BLaER1 treated with 17β-estradiol and CSF1 and Interleukin-3, amounts not matched to agents 10 nM and 100 nM (cell line): ENCODE measurements at regions not wholly inside any gene's neighbourhood (a gene's known extent, or its start where the extent isn't known, plus 50 kb on each side); places are given as distances from the start of the nearest gene placed in this dataset.

Source experiments
- H3K27ac ChIP-seq, 11 experiments: shearing (Covaris generic); formaldehyde crosslinking; 2 replicates each; pipeline ENCODE4 v1.8.1; 2022
- H3K27me3 ChIP-seq, 11 experiments: shearing (Covaris generic); formaldehyde crosslinking; 2 replicates each; pipeline ENCODE4 v1.8.1; 2022
- H3K36me3 ChIP-seq, 11 experiments: shearing (Covaris generic); formaldehyde crosslinking; 2 replicates each; pipeline ENCODE4 v1.8.1; 2022
- H3K4me1 ChIP-seq, 10 experiments: shearing (Covaris generic); formaldehyde crosslinking; 2 replicates each; pipeline ENCODE4 v1.8.1; 2022
- H3K4me2 ChIP-seq, 11 experiments: shearing (Covaris generic); formaldehyde crosslinking; 2 replicates each; pipeline ENCODE4 v1.8.1; 2022
- H3K4me3 ChIP-seq, 10 experiments: shearing (Covaris generic); formaldehyde crosslinking; 2 replicates each; pipeline ENCODE4 v1.8.1; 2022
- H3K9ac ChIP-seq, 11 experiments: shearing (Covaris generic); formaldehyde crosslinking; 2 replicates each; pipeline ENCODE4 v1.8.1; 2022
- H3K9me3 ChIP-seq, 11 experiments: shearing (Covaris generic); formaldehyde crosslinking; replicated peaks in 1 of 11; 2 replicates each; pipeline ENCODE4 v1.8.1; 2022
- H4K20me1 ChIP-seq, 11 experiments: shearing (Covaris generic); formaldehyde crosslinking; 2 replicates each; pipeline ENCODE4 v1.8.1; 2022
- Cebpa-rat ChIP-seq, 11 experiments: shearing (Covaris generic); IDR thresholded peaks; 2 replicates each; pipeline ENCODE4 v1.8.1; 2022

- no peak overlapping the region for H3K4me2 ChIP-seq
- H3K4me1 ChIP-seq = peaks cover 0 to 8% (median 0%) of the 10 kb centered on the region in 10 experiments; a peak in 3 of 20 replicates
- TF ChIP-seq Cebpa-rat (IDR thresholded peaks at IDR 0.05) = no peak
Observed at GRCh38 chr2:224271617-224272236, 130.2 kb downstream of the FAM124B start.

GRCh38 chr2:224268441-224268840, 133.5 kb downstream of the FAM124B start:
- no peaks in the 10 kb centered on the region for H4K20me1 ChIP-seq
- H3K4me2 ChIP-seq = peak overlapping the region in 2 of 11 experiments; percentile 10 to 11; a peak in 1 of 22 replicates
- H3K9ac ChIP-seq = no peak overlapping the region
- peak overlapping the region in 2 of 11 experiments; percentile 21 to 22; a peak in 1 of 22 replicates for H3K27ac ChIP-seq
- H3K36me3 ChIP-seq = no peaks in the 10 kb centered on the region
- TF ChIP-seq Cebpa-rat (IDR thresholded peaks at IDR 0.05) = no peak
- peaks cover 0 to 8% (median 0%) of the 10 kb centered on the region in 10 experiments; a peak in 3 of 20 replicates for H3K4me1 ChIP-seq
- no peaks in the 10 kb centered on the region for H3K9me3 ChIP-seq
- no peak overlapping the region for H3K4me3 ChIP-seq
- H3K27me3 ChIP-seq = no peaks in the 10 kb centered on the region

More at GRCh38 chr2:224271617-224272236, 130.2 kb downstream of the FAM124B start:
- no peak overlapping the region for H3K9ac ChIP-seq
- no peaks in the 10 kb centered on the region for H3K36me3 ChIP-seq
- no peaks in the 10 kb centered on the region for H3K9me3 ChIP-seq
- H3K27ac ChIP-seq = no peak overlapping the region
- no peaks in the 10 kb centered on the region for H3K27me3 ChIP-seq
- no peaks in the 10 kb centered on the region for H4K20me1 ChIP-seq
- no peak overlapping the region for H3K4me3 ChIP-seq

GRCh38 chr2:224264259-224264658, 137.6 kb downstream of the FAM124B start:
- TF ChIP-seq Cebpa-rat (IDR thresholded peaks at IDR 0.05) = no peak

DNA sequence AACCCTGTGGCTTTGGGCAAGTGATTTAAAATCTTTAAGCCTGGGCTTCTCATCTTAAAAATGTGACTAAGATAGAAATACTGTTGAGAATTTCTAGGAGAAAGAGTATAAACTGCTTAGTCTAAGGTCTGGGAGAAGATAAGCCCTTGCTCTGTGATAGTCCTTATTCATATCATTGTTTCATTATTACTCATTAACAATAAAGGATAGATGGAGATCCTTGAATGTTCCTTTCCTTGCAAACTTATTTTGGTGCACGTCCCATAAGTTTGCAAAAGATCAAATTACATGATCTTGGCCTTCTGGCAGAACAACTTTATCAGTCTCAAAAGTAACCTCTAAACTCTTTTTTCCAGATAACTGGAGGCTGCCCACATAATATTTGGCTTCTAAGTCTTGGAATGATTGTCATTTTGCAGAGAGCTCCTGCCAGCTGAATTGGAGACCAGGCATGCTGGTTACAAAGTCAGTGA, 138.3 kb downstream of the FAM124B start:
- Histone ChIP-seq H3K27me3 (no peaks in the 10 kb centered on the region), H3K4me2 (no peak overlapping the region), H3K36me3 (no peaks in the 10 kb centered on the region), H3K27ac (no peak overlapping the region), H3K9me3 (no peaks in the 10 kb centered on the region), H3K9ac (no peak overlapping the region), H3K4me3 (no peak overlapping the region), H4K20me1 (no peaks in the 10 kb centered on the region), H3K4me1 (peaks cover 0 to 4% (median 0%) of the 10 kb centered on the region in 10 experiments; a peak in 4 of 20 replicates)
- no peak for TF ChIP-seq Cebpa-rat (IDR thresholded peaks at IDR 0.05)

More at GRCh38 chr2:224264259-224264658, 137.6 kb downstream of the FAM124B start:
- H3K9ac ChIP-seq = no peak overlapping the region
- no peaks in the 10 kb centered on the region for H3K36me3 ChIP-seq
- H3K27ac ChIP-seq = no peak overlapping the region
- H3K4me2 ChIP-seq = no peak overlapping the region
- H3K9me3 ChIP-seq = no peaks in the 10 kb centered on the region
- peaks cover 0 to 8% (median 0%) of the 10 kb centered on the region in 10 experiments; a peak in 4 of 20 replicates for H3K4me1 ChIP-seq
- H3K4me3 ChIP-seq = no peak overlapping the region
- H4K20me1 ChIP-seq = no peaks in the 10 kb centered on the region
- H3K27me3 ChIP-seq = no peaks in the 10 kb centered on the region

DNA sequence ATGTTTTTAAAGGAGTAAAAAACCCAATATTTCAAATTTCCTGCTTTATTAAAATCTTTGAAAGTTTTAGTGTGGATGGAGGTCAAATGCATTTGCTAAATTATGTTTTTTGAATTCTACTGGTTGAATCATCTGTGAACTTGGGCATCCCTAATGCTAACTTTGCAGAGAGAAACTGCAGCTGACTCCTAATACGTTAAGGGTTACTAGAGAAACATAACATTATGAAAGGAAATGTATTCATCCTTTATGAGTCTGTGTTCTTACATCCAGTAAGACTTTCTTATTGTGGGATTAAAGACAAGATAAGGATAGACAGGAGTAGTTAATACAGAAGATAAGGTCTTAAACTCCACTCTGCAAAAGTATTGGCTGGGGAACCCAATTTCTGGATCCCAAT, 140.6 kb downstream of the FAM124B start:
- Histone ChIP-seq H3K4me1 (no peaks in the 10 kb centered on the region; a peak in 1 of 20 replicates), H3K27ac (no peak overlapping the region), H3K9me3 (no peaks in the 10 kb centered on the region), H3K9ac (no peak overlapping the region), H3K4me3 (no peak overlapping the region), H4K20me1 (no peaks in the 10 kb centered on the region), H3K4me2 (no peak overlapping the region), H3K36me3 (no peaks in the 10 kb centered on the region), H3K27me3 (no peaks in the 10 kb centered on the region)
- TF ChIP-seq Cebpa-rat (IDR thresholded peaks at IDR 0.05) = no peak

DNA sequence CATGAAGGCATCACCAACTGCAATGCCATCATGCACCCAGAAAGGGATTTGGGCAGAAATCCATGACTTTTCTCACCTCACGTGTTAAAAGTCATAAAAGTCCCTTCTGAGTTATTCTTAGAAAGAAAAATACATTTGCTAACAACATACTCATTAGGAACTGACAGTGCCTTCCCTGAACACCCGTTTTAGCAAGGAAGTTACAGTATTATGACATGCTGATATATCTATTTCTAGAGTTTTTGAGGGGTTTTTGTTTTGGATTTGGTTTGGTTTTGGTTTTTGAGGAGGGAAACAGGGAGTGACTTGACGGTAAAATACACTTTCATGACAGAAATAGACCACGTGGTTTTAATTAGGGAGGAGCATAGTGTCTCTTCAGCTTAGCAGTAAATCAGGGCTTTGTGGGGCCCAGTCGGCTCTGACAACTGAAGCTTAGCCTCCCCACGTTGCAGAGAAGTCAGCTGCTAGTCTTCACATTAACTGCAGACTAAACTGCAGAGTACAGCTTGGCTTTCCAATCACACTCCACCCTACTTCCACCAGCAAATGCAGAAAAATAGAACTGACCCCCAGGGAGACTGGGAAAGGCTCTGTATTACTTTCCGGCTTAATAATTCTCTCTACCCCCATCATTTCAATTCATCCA, 141.4 kb downstream of the FAM124B start:
- no peak overlapping the region for H3K4me2 ChIP-seq
- no peak overlapping the region for H3K4me3 ChIP-seq
- no peaks in the 10 kb centered on the region for H4K20me1 ChIP-seq
- no peak for TF ChIP-seq Cebpa-rat (IDR thresholded peaks at IDR 0.05)
- H3K36me3 ChIP-seq = no peaks in the 10 kb centered on the region
- H3K9me3 ChIP-seq = no peaks in the 10 kb centered on the region
- no peaks in the 10 kb centered on the region; a peak in 1 of 20 replicates for H3K4me1 ChIP-seq
- H3K27ac ChIP-seq = no peak overlapping the region
- no peak overlapping the region for H3K9ac ChIP-seq
- H3K27me3 ChIP-seq = no peaks in the 10 kb centered on the region

GRCh38 chr2:224259831-224260230, 142.1 kb downstream of the FAM124B start:
- H3K27me3 ChIP-seq = no peaks in the 10 kb centered on the region
- H3K4me2 ChIP-seq = no peak overlapping the region
- H3K4me1 ChIP-seq = no peaks in the 10 kb centered on the region; a peak in 1 of 20 replicates
- H3K27ac ChIP-seq = no peak overlapping the region
- H3K4me3 ChIP-seq = no peak overlapping the region
- no peak overlapping the region for H3K9ac ChIP-seq
- H3K36me3 ChIP-seq = no peaks in the 10 kb centered on the region
- no peak for TF ChIP-seq Cebpa-rat (IDR thresholded peaks at IDR 0.05)
- no peaks in the 10 kb centered on the region for H4K20me1 ChIP-seq
- H3K9me3 ChIP-seq = no peaks in the 10 kb centered on the region

DNA sequence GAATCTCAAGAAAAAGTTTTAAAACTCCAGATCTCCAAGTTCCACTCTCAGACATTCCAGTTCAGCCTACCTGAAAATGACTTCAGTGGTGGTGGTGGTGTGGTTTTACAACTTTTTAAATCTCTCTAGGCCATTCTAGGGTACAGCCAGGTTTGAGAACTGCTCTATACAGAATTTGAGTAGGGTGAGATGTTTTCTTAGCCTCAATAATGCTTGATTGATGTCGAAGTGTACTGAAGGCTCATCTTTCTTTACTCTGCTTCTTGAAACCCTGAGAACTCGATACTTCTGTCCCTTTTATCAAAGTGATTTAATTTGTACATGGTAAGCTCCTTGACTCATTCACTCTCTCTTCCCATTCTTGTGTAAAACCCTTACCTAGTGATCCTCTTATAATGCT, 143.8 kb downstream of the FAM124B start:
- Histone ChIP-seq H3K4me1 (no peaks in the 10 kb centered on the region; a peak in 1 of 20 replicates), H3K4me3 (no peak overlapping the region), H3K9me3 (no peaks in the 10 kb centered on the region), H4K20me1 (no peaks in the 10 kb centered on the region), H3K27me3 (no peaks in the 10 kb centered on the region), H3K27ac (no peak overlapping the region), H3K4me2 (no peak overlapping the region), H3K36me3 (no peaks in the 10 kb centered on the region), H3K9ac (no peak overlapping the region)
- no peak for TF ChIP-seq Cebpa-rat (IDR thresholded peaks at IDR 0.05)

GRCh38 chr2:224257156-224257555, 144.8 kb downstream of the FAM124B start:
- Histone ChIP-seq H3K4me1 (no peaks in the 10 kb centered on the region; a peak in 1 of 20 replicates), H3K9me3 (no peaks in the 10 kb centered on the region), H3K36me3 (no peaks in the 10 kb centered on the region), H3K27ac (no peak overlapping the region), H3K9ac (no peak overlapping the region), H3K27me3 (no peaks in the 10 kb centered on the region), H3K4me3 (no peak overlapping the region), H3K4me2 (no peak overlapping the region), H4K20me1 (no peaks in the 10 kb centered on the region)
- no peak for TF ChIP-seq Cebpa-rat (IDR thresholded peaks at IDR 0.05)

DNA sequence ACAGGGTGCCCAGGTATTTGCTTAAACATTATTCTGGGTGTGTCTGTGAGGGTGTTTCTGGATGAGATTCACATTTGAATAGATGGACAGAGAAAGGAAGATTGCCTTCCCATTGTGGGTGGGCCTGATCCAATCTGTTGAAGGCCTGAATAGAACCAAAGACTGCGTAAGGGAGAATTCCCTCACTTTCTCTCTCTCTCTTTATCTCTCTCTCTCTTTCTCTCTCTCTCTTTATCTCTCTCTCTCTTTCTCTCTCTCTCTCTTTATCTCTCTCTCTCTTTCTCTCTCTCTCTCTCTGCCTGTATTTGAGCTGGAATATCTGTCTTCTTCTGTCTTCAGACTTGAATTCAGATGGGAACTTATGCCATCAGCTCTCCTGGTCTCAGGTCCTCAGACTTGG, 148.4 kb downstream of the FAM124B start:
- no peak for TF ChIP-seq Cebpa-rat (IDR thresholded peaks at IDR 0.05)
- no peak overlapping the region for H3K27ac ChIP-seq
- no peak overlapping the region for H3K4me3 ChIP-seq
- H3K27me3 ChIP-seq = no peaks in the 10 kb centered on the region
- no peaks in the 10 kb centered on the region for H3K9me3 ChIP-seq
- H3K4me2 ChIP-seq = no peak overlapping the region
- H3K4me1 ChIP-seq = no peaks in the 10 kb centered on the region
- H3K36me3 ChIP-seq = no peaks in the 10 kb centered on the region
- no peaks in the 10 kb centered on the region for H4K20me1 ChIP-seq
- H3K9ac ChIP-seq = no peak overlapping the region
